Right renal cortex interstitium (tissue), 3 donors: ENCODE measurements at regions not wholly inside any gene's neighbourhood (a gene's known extent, or its start where the extent isn't known, plus 50 kb on each side); places are given as distances from the start of the nearest gene placed in this dataset.

Experiments
- DNase-seq, 3 donors: peaks; one replicate each; pipeline ENCODE4 v3.0.0-alpha.2; 2013; ENCODE audit warnings: low read depth in 3 of 3, low spot score in 2 of 3

DNA sequence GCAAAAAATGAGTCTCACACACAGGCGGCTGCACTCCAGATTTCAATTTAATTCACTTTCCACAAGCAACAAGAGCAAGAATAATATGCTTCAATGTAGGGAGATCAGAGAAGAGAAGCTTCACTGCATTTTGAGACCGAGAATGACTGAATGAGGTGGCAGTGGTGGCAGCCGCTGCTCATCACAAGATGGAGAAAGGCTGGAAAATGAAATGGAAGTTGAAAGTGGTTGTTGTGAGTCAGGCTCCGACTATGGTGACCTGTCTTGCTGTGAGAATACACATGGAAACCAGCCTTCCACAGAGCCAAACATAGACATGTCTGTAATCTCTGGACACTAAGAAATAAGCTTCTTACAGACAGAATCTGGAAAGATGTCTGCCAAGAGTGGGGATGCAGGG is 499.6 kb upstream of the LRRN3 start:
- no peak for DNase-seq

DNA sequence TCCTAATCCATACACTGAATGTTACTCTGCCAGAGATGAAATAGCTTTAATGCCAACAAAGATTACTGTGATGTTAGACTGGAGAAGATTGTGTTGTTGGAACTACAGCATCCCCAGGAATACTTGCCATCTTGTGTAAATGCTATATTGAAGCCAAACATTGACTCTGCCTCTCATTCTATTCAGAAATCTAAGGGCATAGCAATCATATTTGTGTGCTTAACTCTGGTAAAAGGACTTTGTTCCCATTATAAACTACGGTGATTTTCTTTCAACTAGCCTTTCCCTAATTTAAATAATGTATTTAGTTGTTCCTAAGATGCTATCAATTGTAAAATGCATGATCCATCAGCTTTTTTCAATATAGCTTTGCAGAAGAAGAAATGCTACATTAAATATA is 498.4 kb upstream of the LRRN3 start:
- no peak for DNase-seq

DNA sequence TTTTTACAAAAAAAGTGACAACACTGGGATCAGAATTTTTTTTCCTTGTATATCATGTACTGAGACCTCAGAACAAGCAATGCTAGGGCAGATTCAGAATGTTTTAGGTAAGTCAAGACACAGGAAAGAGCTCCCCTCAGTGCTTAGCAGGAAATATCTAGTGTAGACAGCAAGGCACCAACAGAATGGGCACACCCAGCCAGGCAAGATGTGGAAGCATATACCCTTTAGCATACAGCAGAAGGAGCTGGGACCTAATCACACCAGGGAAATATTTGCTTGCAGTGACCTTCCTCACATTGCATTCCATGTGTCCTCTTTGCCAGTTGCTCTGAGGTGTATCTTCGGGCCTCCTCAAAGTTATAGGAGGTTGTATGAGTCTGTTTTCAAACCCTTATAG is 497.6 kb upstream of the LRRN3 start:
- no peak for DNase-seq

DNA sequence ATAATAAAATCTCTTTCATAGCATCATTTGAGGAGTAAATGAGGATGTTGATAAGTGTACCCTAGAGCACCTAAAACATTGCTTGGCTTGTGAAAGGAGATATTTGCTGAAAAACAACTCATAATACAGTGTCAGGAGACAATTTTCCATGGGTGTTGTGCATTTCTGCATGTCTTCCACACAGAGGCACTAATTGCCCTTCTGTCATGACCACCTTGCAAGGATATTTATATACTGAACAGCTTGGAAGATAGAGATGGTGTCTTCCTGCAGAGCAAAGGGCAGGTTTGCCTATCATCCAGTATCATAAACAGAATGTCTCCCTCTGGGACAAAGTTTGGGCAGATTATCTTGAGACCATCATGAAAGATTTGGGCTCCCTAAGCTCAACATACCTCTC is 495.2 kb upstream of the LRRN3 start:
- no peak for DNase-seq

DNA sequence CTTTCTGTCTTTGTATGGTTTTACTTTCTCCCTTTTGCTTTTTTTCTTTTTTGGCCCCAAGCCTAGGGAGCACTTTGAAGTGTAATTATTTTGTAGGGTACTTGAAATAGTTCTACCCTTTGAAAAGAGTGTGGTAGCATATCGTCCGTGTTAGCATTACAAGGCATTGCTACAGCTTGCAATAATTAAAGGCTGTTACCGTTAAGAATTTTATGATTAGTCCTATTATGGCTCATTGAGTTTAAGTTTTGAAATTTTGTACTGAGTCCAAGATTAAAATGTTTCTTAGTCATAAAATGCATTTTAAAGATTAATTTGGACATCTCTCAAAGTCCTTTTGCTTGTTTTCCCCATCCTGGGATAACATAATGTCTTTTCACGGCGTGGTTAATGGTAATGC is 490.0 kb upstream of the LRRN3 start:
- DNase-seq: no peak

DNA sequence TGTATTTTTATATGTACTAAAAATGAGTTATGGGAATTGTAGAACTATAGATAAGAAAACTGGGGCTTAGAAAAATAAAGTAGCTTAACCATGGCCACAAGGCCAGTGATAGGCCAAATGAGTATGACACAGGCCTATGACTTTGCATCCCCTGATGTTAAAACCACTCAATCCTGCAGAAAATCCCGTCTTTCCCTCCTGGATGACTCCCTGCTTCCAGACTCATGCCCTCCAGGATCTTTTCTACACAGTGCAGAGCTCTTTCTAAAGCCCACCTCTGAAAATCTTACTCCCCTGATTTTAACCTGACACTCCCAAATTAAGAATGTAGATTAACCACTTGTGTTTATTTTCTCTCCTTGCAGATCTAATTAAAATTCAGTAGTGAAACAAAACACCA is 489.2 kb upstream of the LRRN3 start:
- DNase-seq: no peak

DNA sequence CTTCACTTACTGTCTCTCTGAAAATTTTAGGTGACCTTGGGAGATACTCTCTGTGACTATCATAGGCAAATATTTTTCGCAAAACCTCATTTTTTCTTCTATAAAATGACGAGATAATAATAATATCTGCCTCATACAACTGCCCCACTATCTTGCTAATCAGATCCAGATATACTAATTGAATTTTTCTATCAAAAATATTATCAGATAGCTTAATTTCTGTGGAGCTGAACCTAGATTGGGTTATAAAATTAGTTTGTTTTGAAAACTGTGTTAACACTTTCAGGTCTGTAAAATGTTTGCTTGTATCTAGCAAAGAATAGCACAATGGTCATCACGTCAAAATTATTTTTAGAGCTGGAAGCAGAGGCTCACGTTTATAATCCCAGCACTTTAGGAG is 486.7 kb upstream of the LRRN3 start:
- DNase-seq: no peak

DNA sequence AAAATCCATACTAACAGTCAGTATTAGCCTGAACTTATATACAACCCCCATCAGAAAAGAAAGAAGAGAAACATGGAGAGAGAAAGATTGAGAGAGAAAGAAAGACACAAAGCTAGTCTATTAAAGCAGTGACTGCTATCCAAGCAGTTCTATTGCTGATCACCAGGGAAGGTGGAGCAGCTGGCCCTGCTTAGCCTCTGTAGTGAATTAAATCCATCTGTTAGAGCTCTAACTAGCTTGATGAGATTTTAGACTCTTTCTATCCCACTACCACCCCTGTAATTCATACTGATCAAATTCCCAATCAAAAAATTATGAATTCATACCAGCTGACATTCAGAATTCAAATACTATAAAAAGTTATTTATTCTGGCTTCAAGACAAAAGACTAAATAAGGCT is 486.0 kb upstream of the LRRN3 start:
- no peak for DNase-seq

DNA sequence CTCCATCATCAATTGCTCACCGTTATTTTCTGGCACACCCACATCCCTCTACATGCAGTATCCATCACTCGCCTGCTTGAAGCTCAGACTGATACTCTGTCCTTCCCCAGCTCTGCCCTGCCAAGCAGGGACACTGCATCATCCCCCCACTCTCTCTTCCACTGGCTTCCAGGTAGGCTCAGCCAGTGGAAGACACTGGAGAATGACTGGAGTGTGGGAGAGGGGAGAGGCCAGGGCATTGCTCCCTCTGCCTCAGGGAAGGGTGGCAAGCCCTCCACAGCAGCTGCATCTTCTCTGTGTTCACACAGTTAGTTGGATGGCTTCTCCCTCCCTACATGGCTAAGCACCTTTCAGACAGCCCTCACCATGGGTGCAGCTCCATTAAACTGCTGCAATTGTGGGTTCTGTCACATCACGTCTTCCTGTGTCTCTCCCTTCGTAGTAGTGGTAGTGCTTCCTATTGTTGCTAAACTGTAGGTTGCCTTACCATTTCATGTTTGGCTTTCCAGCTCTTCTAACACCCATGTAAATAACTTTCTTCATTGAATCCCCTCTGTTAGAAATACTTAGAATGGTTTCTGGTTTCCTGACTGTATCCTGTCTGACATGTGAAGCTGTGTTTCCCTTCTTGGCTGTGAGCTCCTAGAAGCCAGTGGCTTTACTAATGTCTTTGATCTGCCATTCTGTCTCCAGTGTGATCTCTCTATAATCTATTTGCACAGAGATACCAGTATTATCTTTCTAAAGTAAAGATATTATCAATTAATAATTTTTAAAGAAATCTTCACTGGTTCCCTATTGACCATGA is 483.7 kb upstream of the LRRN3 start:
- no peak for DNase-seq

DNA sequence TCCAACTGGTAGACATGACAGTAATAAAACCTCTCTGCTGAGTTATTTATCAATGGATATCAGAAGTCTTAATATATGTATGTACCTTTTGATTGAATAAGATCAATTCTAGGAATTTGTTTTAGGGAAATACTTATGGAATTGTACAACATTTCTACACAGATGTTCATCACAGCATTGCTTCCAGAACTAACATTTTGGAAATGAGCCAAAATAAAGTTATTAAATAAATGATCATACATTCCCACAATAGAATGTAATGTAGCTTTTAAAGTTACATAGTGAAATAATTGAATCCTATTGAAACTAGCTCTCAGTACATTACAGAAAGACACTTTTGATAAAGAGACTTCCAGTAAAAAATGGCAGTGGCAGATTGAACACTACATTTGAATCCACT is 481.6 kb upstream of the LRRN3 start:
- DNase-seq: no peak

DNA sequence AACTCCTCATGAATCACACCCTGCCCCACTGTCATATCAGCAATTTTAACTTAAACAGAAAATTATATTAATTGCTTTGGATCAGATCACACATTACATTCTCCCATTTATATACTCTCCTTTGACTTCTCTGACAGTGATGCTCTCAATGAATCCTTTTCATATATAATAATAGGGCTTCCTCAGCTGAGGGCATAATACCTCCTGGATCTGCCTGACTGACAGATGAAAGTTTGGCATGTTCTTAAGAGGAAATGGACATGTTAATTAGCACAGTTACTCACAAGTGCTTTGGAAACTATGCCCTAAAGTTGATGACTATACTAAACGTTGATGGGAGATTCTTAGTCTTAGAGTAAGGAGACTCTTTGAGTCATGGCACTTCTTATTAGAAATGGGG is 478.2 kb upstream of the LRRN3 start:
- DNase-seq: no peak
